ENCODE measurements at regions not wholly inside any gene's neighbourhood (a gene's known extent, or its start where the extent isn't known, plus 50 kb on each side); places are given as distances from the start of the nearest gene placed in this dataset.

DNA sequence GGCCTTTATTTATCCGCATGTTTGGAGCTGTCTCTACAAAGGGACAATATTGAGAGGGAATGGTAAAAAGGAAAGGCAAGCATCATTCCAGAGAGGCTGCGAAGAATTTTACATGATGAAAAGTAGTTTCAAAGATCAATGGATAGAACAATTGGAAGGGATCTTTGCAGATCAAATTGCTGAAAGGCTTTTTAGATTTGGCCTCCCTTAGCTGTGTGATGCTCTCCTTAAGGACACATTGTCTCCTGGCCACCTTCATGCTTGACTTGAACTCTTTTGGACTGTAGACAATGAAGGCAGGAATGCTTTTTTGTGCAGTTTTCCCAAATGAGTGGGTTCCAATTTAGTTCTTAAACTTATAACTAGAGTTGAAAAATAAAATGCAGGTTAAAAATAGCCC, 344.7 kb downstream of the ARL4A start:
- no peak overlapping the region for H3K27ac ChIP-seq (ENCODE audit: low read depth, low read length)
- H3K9me3 ChIP-seq (ENCODE audit: control insufficient read depth, insufficient read depth, low read length): no peaks in the 10 kb centered on the region
- H3K4me2 ChIP-seq (ENCODE audit: low read length): no peak overlapping the region
- H4K20me1 ChIP-seq (ENCODE audit: control insufficient read depth, insufficient read depth, low read depth, low read length): no peaks in the 10 kb centered on the region
- no peaks in the 10 kb centered on the region for H3K9me2 ChIP-seq (replicated peaks; ENCODE audit: control insufficient read depth, low read length)
- no peaks in the 10 kb centered on the region for H3K27me3 ChIP-seq (ENCODE audit: control insufficient read depth, low read length)
- H3K4me1 ChIP-seq (ENCODE audit: control insufficient read depth, low read length): no peaks in the 10 kb centered on the region
- no peaks in the 10 kb centered on the region for H3F3A ChIP-seq (ENCODE audit: control insufficient read depth, insufficient read depth)
- no peaks in the 10 kb centered on the region for H3K79me2 ChIP-seq (ENCODE audit: control insufficient read depth, low read length)
- no peak for TF ChIP-seq EZH2phosphoT487 (IDR thresholded peaks at IDR 0.05; ENCODE audit: borderline replicate concordance, low read length)
- TF ChIP-seq, protein P1, sequence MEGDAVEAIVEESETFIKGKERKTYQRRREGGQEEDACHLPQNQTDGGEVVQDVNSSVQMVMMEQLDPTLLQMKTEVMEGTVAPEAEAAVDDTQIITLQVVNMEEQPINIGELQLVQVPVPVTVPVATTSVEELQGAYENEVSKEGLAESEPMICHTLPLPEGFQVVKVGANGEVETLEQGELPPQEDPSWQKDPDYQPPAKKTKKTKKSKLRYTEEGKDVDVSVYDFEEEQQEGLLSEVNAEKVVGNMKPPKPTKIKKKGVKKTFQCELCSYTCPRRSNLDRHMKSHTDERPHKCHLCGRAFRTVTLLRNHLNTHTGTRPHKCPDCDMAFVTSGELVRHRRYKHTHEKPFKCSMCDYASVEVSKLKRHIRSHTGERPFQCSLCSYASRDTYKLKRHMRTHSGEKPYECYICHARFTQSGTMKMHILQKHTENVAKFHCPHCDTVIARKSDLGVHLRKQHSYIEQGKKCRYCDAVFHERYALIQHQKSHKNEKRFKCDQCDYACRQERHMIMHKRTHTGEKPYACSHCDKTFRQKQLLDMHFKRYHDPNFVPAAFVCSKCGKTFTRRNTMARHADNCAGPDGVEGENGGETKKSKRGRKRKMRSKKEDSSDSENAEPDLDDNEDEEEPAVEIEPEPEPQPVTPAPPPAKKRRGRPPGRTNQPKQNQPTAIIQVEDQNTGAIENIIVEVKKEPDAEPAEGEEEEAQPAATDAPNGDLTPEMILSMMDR (IDR thresholded peaks at IDR 0.05; ENCODE audit: low read depth, low read length, poor library complexity, severe bottlenecking): no peak
- H3K4me3 ChIP-seq (ENCODE audit: low read length): no peak overlapping the region
- H3K36me3 ChIP-seq (ENCODE audit: control insufficient read depth, low read length): no peaks in the 10 kb centered on the region

DNA sequence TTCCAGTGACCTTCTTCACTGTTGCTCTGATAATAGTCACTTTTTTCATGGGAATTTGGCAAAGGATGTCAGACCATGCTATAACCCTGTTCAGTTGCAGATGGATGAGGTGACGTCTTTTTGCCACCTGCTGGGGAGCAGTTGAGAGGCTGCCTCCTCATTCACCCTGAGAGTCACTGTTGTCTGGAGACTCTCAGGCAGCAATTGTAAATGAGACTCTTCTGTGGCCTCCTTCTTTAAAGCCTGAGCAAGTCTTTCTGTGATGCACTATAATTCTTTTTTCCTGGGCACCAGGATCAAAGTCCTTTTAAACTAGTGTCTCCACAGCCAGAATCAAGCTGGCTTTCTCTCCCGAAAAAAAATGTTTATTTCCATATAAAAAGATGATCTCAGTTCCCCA, 345.1 kb downstream of the ARL4A start:
- Histone ChIP-seq H3K9me3 (ENCODE audit: control insufficient read depth, insufficient read depth, low read length) (no peaks in the 10 kb centered on the region), H3K4me2 (ENCODE audit: low read length) (no peak overlapping the region), H3K79me2 (ENCODE audit: control insufficient read depth, low read length) (no peaks in the 10 kb centered on the region), H3F3A (ENCODE audit: control insufficient read depth, insufficient read depth) (no peaks in the 10 kb centered on the region), H3K4me1 (ENCODE audit: control insufficient read depth, low read length) (no peaks in the 10 kb centered on the region), H3K27me3 (ENCODE audit: control insufficient read depth, low read length) (no peaks in the 10 kb centered on the region), H3K27ac (ENCODE audit: low read depth, low read length) (no peak overlapping the region), H3K36me3 (ENCODE audit: control insufficient read depth, low read length) (no peaks in the 10 kb centered on the region), H4K20me1 (ENCODE audit: control insufficient read depth, insufficient read depth, low read depth, low read length) (no peaks in the 10 kb centered on the region), H3K9me2 (replicated peaks; ENCODE audit: control insufficient read depth, low read length) (no peaks in the 10 kb centered on the region), H3K4me3 (ENCODE audit: low read length) (no peak overlapping the region)
- TF ChIP-seq EZH2phosphoT487 (IDR thresholded peaks at IDR 0.05; ENCODE audit: borderline replicate concordance, low read length): no peak
- TF ChIP-seq, protein P1 (IDR thresholded peaks at IDR 0.05; ENCODE audit: low read depth, low read length, poor library complexity, severe bottlenecking): no peak

DNA sequence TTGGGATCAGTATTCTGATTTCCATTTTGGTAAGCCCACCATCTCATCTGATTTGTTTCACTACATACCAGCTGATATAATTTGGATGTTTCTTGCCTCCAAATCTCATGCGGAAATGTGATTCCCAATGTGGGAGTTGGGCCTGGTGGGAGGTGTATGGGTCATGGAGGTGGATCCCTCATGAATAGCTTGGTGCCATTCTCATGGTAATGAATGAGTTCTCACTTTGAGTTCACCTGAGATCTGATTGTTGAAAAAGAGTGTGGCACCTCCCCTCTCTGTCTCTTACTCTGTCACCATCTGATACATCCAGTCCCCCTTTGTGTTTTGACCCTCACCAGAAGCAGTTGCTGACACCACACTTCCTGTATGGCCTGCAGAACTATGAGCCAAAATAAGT, 347.3 kb downstream of the ARL4A start:
- H3F3A ChIP-seq (ENCODE audit: control insufficient read depth, insufficient read depth): no peaks in the 10 kb centered on the region
- H3K27me3 ChIP-seq (ENCODE audit: control insufficient read depth, low read length): no peaks in the 10 kb centered on the region
- no peak overlapping the region for H3K4me3 ChIP-seq (ENCODE audit: low read length)
- H3K36me3 ChIP-seq (ENCODE audit: control insufficient read depth, low read length): no peaks in the 10 kb centered on the region
- no peaks in the 10 kb centered on the region for H3K79me2 ChIP-seq (ENCODE audit: control insufficient read depth, low read length)
- no peaks in the 10 kb centered on the region for H3K4me1 ChIP-seq (ENCODE audit: control insufficient read depth, low read length)
- H3K9me3 ChIP-seq (ENCODE audit: control insufficient read depth, insufficient read depth, low read length): no peaks in the 10 kb centered on the region
- TF ChIP-seq EZH2phosphoT487 (IDR thresholded peaks at IDR 0.05; ENCODE audit: borderline replicate concordance, low read length): no peak
- TF ChIP-seq, protein P1 (IDR thresholded peaks at IDR 0.05; ENCODE audit: low read depth, low read length, poor library complexity, severe bottlenecking): no peak
- no peak overlapping the region for H3K27ac ChIP-seq (ENCODE audit: low read depth, low read length)
- no peaks in the 10 kb centered on the region for H4K20me1 ChIP-seq (ENCODE audit: control insufficient read depth, insufficient read depth, low read depth, low read length)
- no peaks in the 10 kb centered on the region for H3K9me2 ChIP-seq (replicated peaks; ENCODE audit: control insufficient read depth, low read length)
- H3K4me2 ChIP-seq (ENCODE audit: low read length): no peak overlapping the region

DNA sequence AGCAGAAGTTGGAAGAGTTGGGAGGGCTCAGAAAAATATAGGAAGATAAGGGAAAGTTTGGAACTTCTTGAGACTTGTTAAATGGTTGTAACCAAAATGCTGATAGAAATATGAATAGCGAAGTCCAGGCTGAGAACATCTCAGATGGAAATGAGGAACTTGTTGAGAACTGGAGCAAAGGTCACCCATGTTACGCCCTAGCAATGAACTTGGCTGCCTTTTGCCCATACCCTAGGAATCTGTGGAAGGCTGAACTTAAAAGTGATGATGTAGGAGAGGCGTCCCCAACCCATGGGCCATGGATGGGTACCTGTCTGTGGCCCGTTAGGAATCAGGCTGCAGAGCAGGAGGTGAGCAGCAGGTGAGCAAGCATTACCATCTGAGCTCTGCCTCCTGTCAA, 347.8 kb downstream of the ARL4A start:
- no peaks in the 10 kb centered on the region for H3K27me3 ChIP-seq (ENCODE audit: control insufficient read depth, low read length)
- no peaks in the 10 kb centered on the region for H3F3A ChIP-seq (ENCODE audit: control insufficient read depth, insufficient read depth)
- H3K27ac ChIP-seq (ENCODE audit: low read depth, low read length): no peak overlapping the region
- no peaks in the 10 kb centered on the region for H4K20me1 ChIP-seq (ENCODE audit: control insufficient read depth, insufficient read depth, low read depth, low read length)
- H3K4me1 ChIP-seq (ENCODE audit: control insufficient read depth, low read length): no peaks in the 10 kb centered on the region
- no peak overlapping the region for H3K4me3 ChIP-seq (ENCODE audit: low read length)
- H3K36me3 ChIP-seq (ENCODE audit: control insufficient read depth, low read length): no peaks in the 10 kb centered on the region
- H3K9me3 ChIP-seq (ENCODE audit: control insufficient read depth, insufficient read depth, low read length): no peaks in the 10 kb centered on the region
- TF ChIP-seq, protein P1 (IDR thresholded peaks at IDR 0.05; ENCODE audit: low read depth, low read length, poor library complexity, severe bottlenecking): no peak
- no peak for TF ChIP-seq EZH2phosphoT487 (IDR thresholded peaks at IDR 0.05; ENCODE audit: borderline replicate concordance, low read length)
- H3K9me2 ChIP-seq (replicated peaks; ENCODE audit: control insufficient read depth, low read length): no peaks in the 10 kb centered on the region
- no peak overlapping the region for H3K4me2 ChIP-seq (ENCODE audit: low read length)
- no peaks in the 10 kb centered on the region for H3K79me2 ChIP-seq (ENCODE audit: control insufficient read depth, low read length)

Data from DOHH2 (cell line).